ENCODE measurements at regions not wholly inside any gene's neighbourhood (a gene's known extent, or its start where the extent isn't known, plus 50 kb on each side); places are given as distances from the start of the nearest gene placed in this dataset.

GRCh38 chr22:49190816-49191505 is 636.7 kb downstream of the BRD1 start:
- WGBS, 3 donors: 82 to 88% (median 87%) methylated on average over 22 to 24 of the region's 24 CpGs
- no peak overlapping the region for H3K4me3 ChIP-seq
- TF ChIP-seq CTCF (IDR thresholded peaks at IDR 0.05) (no peak), EP300 (IDR thresholded peaks at IDR 0.05) (no peak), POLR2A (IDR thresholded peaks at IDR 0.05) (no peak)
- DNase-seq: no peak
- H3K9me3 ChIP-seq: no peaks in the 10 kb centered on the region
- H3K27ac ChIP-seq: no peak overlapping the region
- H3K4me1 ChIP-seq (ENCODE audit: insufficient read depth): no peaks in the 10 kb centered on the region
- H3K36me3 ChIP-seq: no peaks in the 10 kb centered on the region
- H3K27me3 ChIP-seq: no peaks in the 10 kb centered on the region
- intact Hi-C loops (cut with DNase I): no loop called here

- Histone ChIP-seq H3K27ac (no peak overlapping the region), H3K4me3 (no peak overlapping the region), H3K4me1 (ENCODE audit: insufficient read depth) (no peaks in the 10 kb centered on the region), H3K9me3 (no peaks in the 10 kb centered on the region), H3K36me3 (no peaks in the 10 kb centered on the region), H3K27me3 (no peaks in the 10 kb centered on the region)
- DNase-seq: no peak
- intact Hi-C loops (cut with DNase I): no loop called here
- TF ChIP-seq CTCF (IDR thresholded peaks at IDR 0.05): no peak
- TF ChIP-seq EP300 (IDR thresholded peaks at IDR 0.05): no peak
- no peak for TF ChIP-seq POLR2A (IDR thresholded peaks at IDR 0.05)
- WGBS, 3 donors: 84 to 93% (median 84%) methylated on average over 14 of the region's 14 CpGs
Observed at GRCh38 chr22:49189871-49190270, 637.8 kb downstream of the BRD1 start.

- Histone ChIP-seq H3K9me3 (peaks cover 0 to 4% of the 10 kb centered on the region in 2 donors), H3K36me3 (no peaks in the 10 kb centered on the region), H3K27me3 (no peaks in the 10 kb centered on the region), H3K4me1 (ENCODE audit: insufficient read depth) (no peaks in the 10 kb centered on the region), H3K4me3 (no peak overlapping the region), H3K27ac (no peak overlapping the region)
- intact Hi-C loops (cut with DNase I): no loop called here
- TF ChIP-seq EP300 (IDR thresholded peaks at IDR 0.05): no peak
- no peak for TF ChIP-seq CTCF (IDR thresholded peaks at IDR 0.05)
- no peak for TF ChIP-seq POLR2A (IDR thresholded peaks at IDR 0.05)
- WGBS, 3 donors: 84 to 88% (median 86%) methylated on average over 10 of the region's 10 CpGs
- DNase-seq: no peak
Observed at GRCh38 chr22:49188591-49188990, 639.1 kb downstream of the BRD1 start.

DNA sequence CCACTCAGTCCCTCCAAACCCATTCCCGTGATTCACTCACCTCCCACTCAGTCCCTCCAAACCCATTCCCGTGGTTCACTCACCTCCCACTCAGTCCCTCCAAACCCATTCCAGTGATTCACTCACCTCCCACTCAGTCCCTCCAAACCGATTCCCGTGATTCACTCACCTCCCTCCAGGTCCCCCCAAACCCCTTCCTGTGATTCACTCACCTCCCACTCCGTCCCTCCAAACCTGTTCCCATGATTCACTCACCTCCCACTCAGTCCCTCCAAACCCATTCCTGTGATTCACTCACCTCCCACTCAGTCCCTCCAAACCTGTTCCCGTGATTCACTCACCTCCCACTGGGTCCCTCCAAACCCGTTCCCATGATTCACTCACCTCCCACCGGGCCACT is 639.6 kb downstream of the BRD1 start:
- 64 to 87% (median 70%) methylated on average over 8 of the region's 8 CpGs for WGBS, 3 donors
- Histone ChIP-seq H3K36me3 (no peaks in the 10 kb centered on the region), H3K27me3 (no peaks in the 10 kb centered on the region), H3K4me3 (no peak overlapping the region), H3K4me1 (ENCODE audit: insufficient read depth) (no peaks in the 10 kb centered on the region), H3K27ac (no peak overlapping the region), H3K9me3 (peaks cover 0 to 4% of the 10 kb centered on the region in 2 donors)
- intact Hi-C loops (cut with DNase I): no loop called here
- no peak for TF ChIP-seq CTCF (IDR thresholded peaks at IDR 0.05)
- TF ChIP-seq EP300 (IDR thresholded peaks at IDR 0.05): no peak
- TF ChIP-seq POLR2A (IDR thresholded peaks at IDR 0.05): no peak
- DNase-seq: no peak
